ENCODE measurements at regions not wholly inside any gene's neighbourhood (a gene's known extent, or its start where the extent isn't known, plus 50 kb on each side); places are given as distances from the start of the nearest gene placed in this dataset.

DNA sequence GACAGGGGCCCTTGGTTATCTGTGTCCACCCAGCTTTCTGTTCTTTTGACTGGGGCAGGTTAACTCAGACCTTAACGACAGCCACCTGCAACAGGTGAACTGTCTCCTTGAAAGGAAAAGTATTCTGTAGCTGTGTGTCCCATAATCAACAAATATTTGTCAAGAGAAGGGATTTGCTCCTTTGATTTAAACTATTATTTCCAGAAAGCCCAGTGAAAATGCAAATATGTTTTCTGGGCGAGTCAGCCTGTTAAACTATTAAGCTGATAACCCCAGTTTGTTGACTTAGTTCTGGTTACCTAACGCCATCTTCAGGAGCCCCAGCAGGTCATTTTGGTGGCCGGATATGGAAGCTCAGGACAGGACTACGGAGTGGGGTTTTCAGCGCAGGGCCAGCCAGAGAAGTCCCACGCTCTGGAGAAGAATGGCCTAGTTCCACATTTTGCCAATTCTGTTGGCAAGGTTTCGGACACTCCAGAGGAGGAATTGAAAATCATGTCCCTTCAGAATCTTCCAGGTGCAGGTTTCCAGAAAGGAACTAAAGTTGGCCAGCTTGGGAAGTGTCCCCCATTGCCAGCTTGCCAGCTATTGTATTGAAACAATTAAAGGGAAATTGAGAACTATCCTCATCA lies 54.5 kb downstream of the ADRA2A start:
- DNase-seq (ENCODE audit: low read depth) = no peak
- no peak overlapping the region for H3K4me3 ChIP-seq (ENCODE audit: low read depth, low read length)
- TF ChIP-seq, protein P1, sequence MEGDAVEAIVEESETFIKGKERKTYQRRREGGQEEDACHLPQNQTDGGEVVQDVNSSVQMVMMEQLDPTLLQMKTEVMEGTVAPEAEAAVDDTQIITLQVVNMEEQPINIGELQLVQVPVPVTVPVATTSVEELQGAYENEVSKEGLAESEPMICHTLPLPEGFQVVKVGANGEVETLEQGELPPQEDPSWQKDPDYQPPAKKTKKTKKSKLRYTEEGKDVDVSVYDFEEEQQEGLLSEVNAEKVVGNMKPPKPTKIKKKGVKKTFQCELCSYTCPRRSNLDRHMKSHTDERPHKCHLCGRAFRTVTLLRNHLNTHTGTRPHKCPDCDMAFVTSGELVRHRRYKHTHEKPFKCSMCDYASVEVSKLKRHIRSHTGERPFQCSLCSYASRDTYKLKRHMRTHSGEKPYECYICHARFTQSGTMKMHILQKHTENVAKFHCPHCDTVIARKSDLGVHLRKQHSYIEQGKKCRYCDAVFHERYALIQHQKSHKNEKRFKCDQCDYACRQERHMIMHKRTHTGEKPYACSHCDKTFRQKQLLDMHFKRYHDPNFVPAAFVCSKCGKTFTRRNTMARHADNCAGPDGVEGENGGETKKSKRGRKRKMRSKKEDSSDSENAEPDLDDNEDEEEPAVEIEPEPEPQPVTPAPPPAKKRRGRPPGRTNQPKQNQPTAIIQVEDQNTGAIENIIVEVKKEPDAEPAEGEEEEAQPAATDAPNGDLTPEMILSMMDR (IDR thresholded peaks at IDR 0.05; ENCODE audit: insufficient read depth, low read depth, low read length) = no peak
- H3K36me3 ChIP-seq (ENCODE audit: control insufficient read depth, insufficient read depth, low read length) = no peaks in the 10 kb centered on the region
- ChIA-PET POLR2A (no interaction called here), CTCF (interaction anchor here (0.6 kb wide), 1 partner anchor 21 kb away, joined by 3 read pairs; no protein-coding TSS in a partner anchor)
- no peaks in the 10 kb centered on the region for H3K27me3 ChIP-seq (ENCODE audit: control insufficient read depth, insufficient read depth, low read length)

DNA sequence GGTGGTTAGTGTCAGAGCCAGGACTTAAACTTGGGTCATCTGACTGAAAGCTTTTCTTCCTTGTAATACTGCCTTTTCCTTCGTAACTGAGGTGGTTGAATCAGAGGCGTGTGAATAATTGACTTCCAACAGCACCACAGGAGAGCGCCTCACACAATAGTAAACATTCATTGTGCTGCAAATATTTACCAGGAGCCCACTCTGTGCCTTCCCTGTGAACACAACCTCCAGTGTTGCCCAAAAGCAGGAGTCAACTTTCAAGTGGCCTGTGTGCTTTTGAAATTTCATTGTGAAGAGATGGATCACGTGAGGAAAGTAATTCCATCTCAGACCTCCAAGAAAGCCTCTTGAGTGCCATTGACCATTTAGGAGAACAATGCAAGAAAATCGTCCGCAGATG lies 60.2 kb downstream of the ADRA2A start:
- ChIA-PET CTCF (no interaction called here), POLR2A (no interaction called here)
- DNase-seq (ENCODE audit: low read depth) = no peak
- Histone ChIP-seq H3K27me3 (ENCODE audit: control insufficient read depth, insufficient read depth, low read length) (no peaks in the 10 kb centered on the region), H3K4me3 (ENCODE audit: low read depth, low read length) (no peak overlapping the region), H3K36me3 (ENCODE audit: control insufficient read depth, insufficient read depth, low read length) (no peaks in the 10 kb centered on the region)
- TF ChIP-seq, protein P1 (IDR thresholded peaks at IDR 0.05; ENCODE audit: insufficient read depth, low read depth, low read length) = no peak

DNA sequence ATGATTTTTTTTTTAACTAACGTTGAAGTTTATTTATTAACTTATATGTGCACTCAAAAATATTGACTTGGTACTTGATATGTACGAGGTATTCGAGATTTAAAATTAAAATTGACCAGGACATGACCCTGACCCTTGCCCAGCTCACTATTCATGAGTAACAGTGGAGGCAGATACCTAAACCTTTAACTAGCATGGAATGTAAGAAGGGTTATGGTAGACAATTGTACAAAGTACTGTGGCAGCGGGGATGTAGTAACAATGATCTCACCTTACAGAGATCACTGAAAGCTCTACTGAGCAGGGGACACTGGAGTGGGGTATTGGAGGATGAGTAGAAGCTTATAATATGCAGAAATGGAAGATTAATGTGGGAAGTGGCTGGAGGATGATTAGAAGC lies 60.8 kb downstream of the ADRA2A start:
- ChIA-PET POLR2A (no interaction called here), CTCF (no interaction called here)
- Histone ChIP-seq H3K4me3 (ENCODE audit: low read depth, low read length) (no peak overlapping the region), H3K27me3 (ENCODE audit: control insufficient read depth, insufficient read depth, low read length) (no peaks in the 10 kb centered on the region), H3K36me3 (ENCODE audit: control insufficient read depth, insufficient read depth, low read length) (no peaks in the 10 kb centered on the region)
- TF ChIP-seq, protein P1 (IDR thresholded peaks at IDR 0.05; ENCODE audit: insufficient read depth, low read depth, low read length) = no peak
- no peak for DNase-seq (ENCODE audit: low read depth)

DNA sequence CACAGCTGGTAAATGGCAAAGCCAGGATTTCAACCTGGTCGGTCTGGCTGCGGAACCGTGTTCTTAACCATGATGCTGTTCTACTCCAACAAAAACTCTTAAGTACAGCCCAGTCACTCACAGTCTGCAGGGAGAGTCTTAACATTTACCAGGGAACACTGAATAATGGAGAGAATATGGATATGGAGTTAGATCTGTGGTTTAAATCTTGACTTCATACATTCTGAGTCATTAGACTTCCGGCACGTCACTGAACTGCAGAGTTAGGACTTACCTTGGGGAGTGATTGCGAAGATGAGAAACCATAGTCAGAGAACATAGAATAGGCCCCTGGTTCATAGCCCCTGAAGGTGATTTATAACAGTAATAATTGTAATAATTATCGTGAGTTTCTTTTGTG lies 61.7 kb downstream of the ADRA2A start:
- POLR2A ChIA-PET = no interaction called here
- Histone ChIP-seq H3K36me3 (ENCODE audit: control insufficient read depth, insufficient read depth, low read length) (no peaks in the 10 kb centered on the region), H3K27me3 (ENCODE audit: control insufficient read depth, insufficient read depth, low read length) (no peaks in the 10 kb centered on the region), H3K4me3 (ENCODE audit: low read depth, low read length) (no peak overlapping the region)
- CTCF ChIA-PET = interaction anchor here (0.6 kb wide), 1 partner anchor 12 kb away, joined by 3 read pairs; no protein-coding TSS in a partner anchor
- no peak for DNase-seq (ENCODE audit: low read depth)
- TF ChIP-seq, protein P1 (IDR thresholded peaks at IDR 0.05; ENCODE audit: insufficient read depth, low read depth, low read length) = no peak

DNA sequence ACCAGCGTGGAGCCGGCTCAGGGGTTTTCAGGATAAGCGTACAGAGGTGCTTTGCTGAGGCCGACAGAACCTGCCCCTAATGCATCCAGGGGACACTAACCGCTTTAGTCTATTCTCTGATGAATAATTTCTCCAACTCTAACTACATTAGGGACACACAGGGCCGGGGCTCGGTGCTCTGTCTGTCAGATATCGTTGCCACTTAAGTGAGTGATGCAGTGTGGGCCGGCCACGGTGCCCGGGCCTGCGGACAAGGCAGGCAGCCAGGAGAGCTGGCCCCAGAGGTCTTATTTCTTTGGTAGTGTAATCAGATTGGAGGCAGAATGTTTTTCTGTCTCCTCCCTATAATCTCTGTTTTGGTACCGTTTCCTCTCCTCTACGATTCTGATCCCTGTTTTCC lies 62.7 kb downstream of the ADRA2A start:
- TF ChIP-seq, protein P1 (IDR thresholded peaks at IDR 0.05; ENCODE audit: insufficient read depth, low read depth, low read length) = no peak
- H3K36me3 ChIP-seq (ENCODE audit: control insufficient read depth, insufficient read depth, low read length) = no peaks in the 10 kb centered on the region
- H3K27me3 ChIP-seq (ENCODE audit: control insufficient read depth, insufficient read depth, low read length) = no peaks in the 10 kb centered on the region
- no peak for DNase-seq (ENCODE audit: low read depth)
- ChIA-PET CTCF (no interaction called here), POLR2A (no interaction called here)
- no peak overlapping the region for H3K4me3 ChIP-seq (ENCODE audit: low read depth, low read length)

Measured in BJ (cell line).